Hepatocyte (in vitro differentiated cells): ENCODE measurements at regions not wholly inside any gene's neighbourhood (a gene's known extent, or its start where the extent isn't known, plus 50 kb on each side); places are given as distances from the start of the nearest gene placed in this dataset.

ENCODE experiments used
- DNase-seq: peaks from one replicate; pipeline ENCODE4 v3.0.0-alpha.2; 2016; ENCODE audit warnings: low spot score
- H2AFZ ChIP-seq: fragments of 200-600 bp; sonication (generic); 2 replicates; pipeline ENCODE4 v1.6.0; 2016; ENCODE audit warnings: antibody characterized with exemption, mild to moderate bottlenecking
- H3K27ac ChIP-seq: fragments of 200-600 bp; sonication (generic); 2 replicates; pipeline ENCODE4 v1.5.1; 2016; ENCODE audit warnings: mild to moderate bottlenecking
- H3K27me3 ChIP-seq: fragments of 200-600 bp; sonication (generic); 2 replicates; pipeline ENCODE4 v1.6.1; 2016
- H3K36me3 ChIP-seq: fragments of 200-600 bp; sonication (generic); replicated peaks from 2 replicates; pipeline ENCODE4 v1.5.1; 2016; ENCODE audit warnings: low read depth; ENCODE audit not compliant: insufficient read depth
- H3K4me1 ChIP-seq: fragments of 200-600 bp; sonication (generic); 2 replicates; pipeline ENCODE4 v1.5.1; 2016; ENCODE audit warnings: mild to moderate bottlenecking, moderate library complexity; ENCODE audit not compliant: insufficient read depth
- H3K4me2 ChIP-seq: fragments of 200-600 bp; sonication (generic); 2 replicates; pipeline ENCODE4 v1.6.0; 2016
- H3K4me3 ChIP-seq: fragments of 200-600 bp; sonication (generic); 2 replicates; pipeline ENCODE4 v1.5.1; 2016; ENCODE audit warnings: mild to moderate bottlenecking
- H3K79me2 ChIP-seq: fragments of 200-600 bp; sonication (generic); 2 replicates; pipeline ENCODE4 v1.6.0; 2017; ENCODE audit warnings: mild to moderate bottlenecking
- H3K9me2 ChIP-seq: fragments of 200-600 bp; sonication (generic); replicated peaks from 2 replicates; pipeline ENCODE4 v1.6.0; 2017; ENCODE audit warnings: mild to moderate bottlenecking; ENCODE audit not compliant: insufficient read depth
- H3K9me3 ChIP-seq: fragments of 200-600 bp; sonication (generic); 2 replicates; pipeline ENCODE4 v1.5.1; 2016; ENCODE audit warnings: low read depth, mild to moderate bottlenecking
- H4K20me1 ChIP-seq: fragments of 200-600 bp; sonication (generic); 2 replicates; pipeline ENCODE4 v1.6.0; 2016; ENCODE audit warnings: mild to moderate bottlenecking; ENCODE audit not compliant: insufficient read depth, poor library complexity, severe bottlenecking
- EZH2 ChIP-seq: fragments of 200-600 bp; sonication (generic); IDR thresholded peaks from 2 replicates; pipeline ENCODE4 v1.6.1; 2016; ENCODE audit warnings: antibody characterized with exemption, mild to moderate bottlenecking, borderline replicate concordance
- EZH2phosphoT487 ChIP-seq: fragments of 200-600 bp; sonication (generic); IDR thresholded peaks from one replicate; pipeline ENCODE4 v1.6.1; 2018; ENCODE audit warnings: antibody characterized with exemption, mild to moderate bottlenecking, low read depth, moderate library complexity; ENCODE audit not compliant: unreplicated experiment, severe bottlenecking
- WGBS: methylation state at CpG from one replicate; pipeline ENCODE4 v1.1.6; 2016; ENCODE audit warnings: low lambda C conversion rate; ENCODE audit errors: missing lambda C conversion rate; 5-methylcytosine and 5-hydroxymethylcytosine counted together
- TF ChIP-seq, protein P1 (sequence below): fragments of 200-600 bp; sonication (generic); IDR thresholded peaks from 2 replicates; pipeline ENCODE4 v1.5.1; 2016; ENCODE audit warnings: antibody characterized with exemption, mild to moderate bottlenecking; ENCODE audit not compliant: poor library complexity

DNA sequence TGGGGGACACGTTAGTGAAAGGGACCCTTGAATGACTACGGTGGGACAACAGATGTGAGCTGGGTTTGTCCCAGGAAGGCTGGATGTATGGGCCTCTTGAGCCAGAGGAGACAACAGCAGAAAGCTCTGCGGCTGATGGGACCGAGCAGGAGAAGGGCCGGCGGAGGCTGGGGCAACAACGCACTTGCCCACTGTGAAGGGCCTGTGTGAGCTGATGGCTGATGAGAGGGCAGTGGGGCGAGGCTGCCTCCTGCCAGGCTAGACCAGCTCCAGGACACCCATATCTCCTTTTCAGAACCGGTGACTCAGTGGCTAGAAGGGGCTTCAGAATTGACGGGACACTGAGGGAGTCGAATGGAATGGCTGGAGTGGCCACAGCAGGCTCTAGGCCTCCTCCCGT is 250.1 kb downstream of the SEC14L1 start:
- Histone ChIP-seq H3K9me3 (no peaks in the 10 kb centered on the region), H3K27ac (peak overlapping the region; percentile 98), H4K20me1 (peaks cover 57% of the 10 kb centered on the region), H3K79me2 (peaks cover 89% of the 10 kb centered on the region), H3K36me3 (no peaks in the 10 kb centered on the region), H3K27me3 (no peaks in the 10 kb centered on the region), H2AFZ (no peak overlapping the region), H3K4me2 (peak overlapping the region; percentile 69), H3K4me3 (no peak overlapping the region), H3K9me2 (no peaks in the 10 kb centered on the region), H3K4me1 (peaks cover 90% of the 10 kb centered on the region)
- DNase-seq, result no peak
- TF ChIP-seq EZH2, result no peak
- no peak for TF ChIP-seq EZH2phosphoT487
- TF ChIP-seq, protein P1, sequence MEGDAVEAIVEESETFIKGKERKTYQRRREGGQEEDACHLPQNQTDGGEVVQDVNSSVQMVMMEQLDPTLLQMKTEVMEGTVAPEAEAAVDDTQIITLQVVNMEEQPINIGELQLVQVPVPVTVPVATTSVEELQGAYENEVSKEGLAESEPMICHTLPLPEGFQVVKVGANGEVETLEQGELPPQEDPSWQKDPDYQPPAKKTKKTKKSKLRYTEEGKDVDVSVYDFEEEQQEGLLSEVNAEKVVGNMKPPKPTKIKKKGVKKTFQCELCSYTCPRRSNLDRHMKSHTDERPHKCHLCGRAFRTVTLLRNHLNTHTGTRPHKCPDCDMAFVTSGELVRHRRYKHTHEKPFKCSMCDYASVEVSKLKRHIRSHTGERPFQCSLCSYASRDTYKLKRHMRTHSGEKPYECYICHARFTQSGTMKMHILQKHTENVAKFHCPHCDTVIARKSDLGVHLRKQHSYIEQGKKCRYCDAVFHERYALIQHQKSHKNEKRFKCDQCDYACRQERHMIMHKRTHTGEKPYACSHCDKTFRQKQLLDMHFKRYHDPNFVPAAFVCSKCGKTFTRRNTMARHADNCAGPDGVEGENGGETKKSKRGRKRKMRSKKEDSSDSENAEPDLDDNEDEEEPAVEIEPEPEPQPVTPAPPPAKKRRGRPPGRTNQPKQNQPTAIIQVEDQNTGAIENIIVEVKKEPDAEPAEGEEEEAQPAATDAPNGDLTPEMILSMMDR, result no peak
- 91% methylated on average over 12 of the region's 12 CpGs for WGBS

- Histone ChIP-seq H3K4me2 (peak overlapping the region; percentile 69), H3K27ac (peak overlapping the region; percentile 98), H2AFZ (no peak overlapping the region), H3K36me3 (no peaks in the 10 kb centered on the region), H3K79me2 (peaks cover 89% of the 10 kb centered on the region), H3K4me3 (no peak overlapping the region), H4K20me1 (peaks cover 55% of the 10 kb centered on the region), H3K9me3 (no peaks in the 10 kb centered on the region), H3K9me2 (no peaks in the 10 kb centered on the region), H3K27me3 (no peaks in the 10 kb centered on the region), H3K4me1 (peaks cover 81% of the 10 kb centered on the region)
- no peak for TF ChIP-seq EZH2
- TF ChIP-seq, protein P1, result no peak
- no peak for TF ChIP-seq EZH2phosphoT487
- 27% methylated on average over 7 of the region's 7 CpGs for WGBS
- DNase-seq, result peak; percentile 81
These were observed 251.1 kb downstream of the SEC14L1 start for GRCh38 chr17:77391668-77392375.

DNA sequence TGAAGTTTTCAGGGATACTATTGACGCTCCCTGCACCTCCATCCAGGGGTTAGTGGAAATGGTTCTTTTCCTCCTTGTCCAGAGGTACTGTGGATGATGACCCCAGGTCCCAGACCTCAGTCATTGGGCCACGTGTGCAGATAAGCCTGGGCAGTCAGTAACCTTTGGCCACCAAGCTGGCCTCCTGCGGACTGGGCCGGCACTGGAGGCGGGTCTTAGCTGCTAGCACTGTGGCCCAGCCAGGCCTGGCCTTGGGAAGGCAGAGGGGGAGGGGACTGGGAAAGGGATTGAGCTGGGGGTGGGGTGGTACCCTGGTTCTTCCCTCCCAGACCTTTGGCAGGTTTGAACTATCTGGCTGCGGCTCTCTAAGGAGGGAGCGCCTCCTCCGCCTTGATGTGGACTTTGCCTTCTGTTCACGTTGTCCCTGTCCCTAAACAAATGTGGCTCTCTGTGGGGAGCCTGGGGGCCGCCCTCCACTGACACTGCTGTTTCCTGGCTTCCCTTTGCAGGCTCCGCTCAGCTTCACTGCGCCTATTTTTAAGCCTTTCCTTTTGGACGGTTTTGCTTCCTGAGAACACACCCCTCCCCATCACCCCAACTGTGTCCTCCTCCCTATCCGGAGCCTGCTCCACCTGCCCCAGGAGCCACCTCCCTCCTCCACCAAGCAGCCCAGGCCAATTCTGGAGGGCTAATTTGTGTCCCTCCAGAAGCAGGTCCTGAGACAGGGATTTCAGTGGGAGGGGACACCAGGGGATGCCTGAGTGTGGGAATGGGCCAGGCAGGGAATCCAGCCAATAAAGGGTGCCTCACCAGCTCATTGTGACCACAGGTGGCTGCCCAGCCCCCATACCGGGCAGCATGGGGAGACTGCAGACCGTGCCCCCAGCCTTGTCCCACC is 251.9 kb downstream of the SEC14L1 start:
- peaks cover 53% of the 10 kb centered on the region for H4K20me1 ChIP-seq
- 44% methylated on average over 15 of the region's 16 CpGs for WGBS
- DNase-seq, result peak; percentile 89

More for the DNA sequence above, 251.9 kb downstream of the SEC14L1 start:
- H3K9me3 ChIP-seq, result no peaks in the 10 kb centered on the region
- peak overlapping the region; percentile 69 for H3K4me2 ChIP-seq
- H3K36me3 ChIP-seq, result no peaks in the 10 kb centered on the region
- H3K4me3 ChIP-seq, result no peak overlapping the region
- no peak overlapping the region for H2AFZ ChIP-seq
- TF ChIP-seq EZH2phosphoT487 (no peak), EZH2 (no peak)
- TF ChIP-seq, protein P1, result no peak
- peak overlapping the region; percentile 98 for H3K27ac ChIP-seq
- H3K27me3 ChIP-seq, result no peaks in the 10 kb centered on the region
- H3K4me1 ChIP-seq, result peaks cover 73% of the 10 kb centered on the region
- no peaks in the 10 kb centered on the region for H3K9me2 ChIP-seq
- H3K79me2 ChIP-seq, result peaks cover 89% of the 10 kb centered on the region
